ENCODE measurements at regions not wholly inside any gene's neighbourhood (a gene's known extent, or its start where the extent isn't known, plus 50 kb on each side); places are given as distances from the start of the nearest gene placed in this dataset.

GRCh38 chr1:191579019-191579418 lies 579.2 kb upstream of the RGS18 start:
- no peak overlapping the region for H2BK15ac ChIP-seq (ENCODE audit: low read depth, low read length)
- H2BK5ac ChIP-seq (ENCODE audit: low read depth, low read length, poor library complexity, severe bottlenecking) = no peak overlapping the region
- BruUV-seq (replicated peaks) = no TSS peak
- no peaks in the 10 kb centered on the region for H3K27me3 ChIP-seq (ENCODE audit: control insufficient read depth, insufficient read depth, low read length)
- H3K4me1 ChIP-seq (ENCODE audit: control insufficient read depth, insufficient read depth, low read length) = no peaks in the 10 kb centered on the region; the same call in 1 of the 2 replicates
- WGBS, 2 experiments (ENCODE audit: extremely low coverage in 2 of 2, insufficient read length in 1 of 2) = 40% methylated on average over 1 of the region's 4 CpGs; no CpG with 5 or more reads in 1 of the 2 experiments
- intact Hi-C loops (cut with micrococcal nuclease) = no loop called here
- no peaks in the 10 kb centered on the region for H3K9me3 ChIP-seq (ENCODE audit: control insufficient read depth, insufficient read depth, low read length)
- no peak overlapping the region for H3K23ac ChIP-seq (ENCODE audit: low read depth, low read length)
- no peak overlapping the region for H3K4ac ChIP-seq (ENCODE audit: low read depth, low read length)
- dilution Hi-C loops (cut with HindIII; ENCODE audit: low sequenced_read_pairs, unreplicated experiment) = no loop called here
- no peak overlapping the region for H2BK20ac ChIP-seq (ENCODE audit: low read depth, low read length)
- H3K9me1 ChIP-seq (ENCODE audit: insufficient read depth, low read length) = no peaks in the 10 kb centered on the region; the same call in 1 of the 2 replicates
- no peak overlapping the region for H2AFZ ChIP-seq (replicated peaks; ENCODE audit: low read length, poor library complexity)
- H2BK120ac ChIP-seq (ENCODE audit: low read depth, low read length) = no peak overlapping the region
- no peak overlapping the region for H3K18ac ChIP-seq (ENCODE audit: low read depth, low read length)
- H3K36me3 ChIP-seq (ENCODE audit: control insufficient read depth, insufficient read depth, low read length) = no peaks in the 10 kb centered on the region
- H3K14ac ChIP-seq (replicated peaks; ENCODE audit: low read depth, low read length) = no peak overlapping the region
- H2AK5ac ChIP-seq (ENCODE audit: low read depth, low read length) = no peak overlapping the region
- H3K27ac ChIP-seq (ENCODE audit: insufficient read depth, low read length) = no peak overlapping the region
- no peak overlapping the region for H4K5ac ChIP-seq (ENCODE audit: low read depth, low read length)
- no peak overlapping the region for H3K4me2 ChIP-seq (ENCODE audit: low read depth, low read length)
- H3K79me1 ChIP-seq (ENCODE audit: low read depth in 1 of 2, low read length in 2 of 2) = no peaks in the 10 kb centered on the region
- ChIA-PET POLR2A (ENCODE audit: unreplicated experiment) (no interaction called here), CTCF (no interaction called here)
- in situ Hi-C loops (cut with MboI; ENCODE audit: low sequenced_read_pairs) = no loop called here
- H4K91ac ChIP-seq (ENCODE audit: insufficient read depth, low read depth, low read length) = no peak overlapping the region
- H2AK9ac ChIP-seq (replicated peaks; ENCODE audit: low read depth, low read length, poor library complexity) = no peak overlapping the region
- no peak overlapping the region for H3K56ac ChIP-seq (ENCODE audit: extremely low read depth, insufficient read depth, low read length)
- H3K9ac ChIP-seq (ENCODE audit: low read depth, low read length) = no peak overlapping the region
- DNase-seq (no peak), ATAC-seq (ENCODE audit: low read depth) (no peak)
- no peak overlapping the region for H3K4me3 ChIP-seq (ENCODE audit: insufficient read depth, low read depth, low read length)
- H4K8ac ChIP-seq (ENCODE audit: low read depth in 2 of 2, low read length in 2 of 2) = no peak overlapping the region
- TF ChIP-seq BHLHE40 (IDR thresholded peaks at IDR 0.05; ENCODE audit: low read depth, low read length) (no peak), CEBPB (IDR thresholded peaks at IDR 0.05; ENCODE audit: low read depth, low read length) (peak; percentile 68)
- no peaks in the 10 kb centered on the region for H4K20me1 ChIP-seq (ENCODE audit: insufficient read depth, low read length)

All from IMR-90 (cell line).